HepG2 (cell line): ENCODE measurements at regions not wholly inside any gene's neighbourhood (a gene's known extent, or its start where the extent isn't known, plus 50 kb on each side); places are given as distances from the start of the nearest gene placed in this dataset.

Experiments
- ATAC-seq: fragments of 200-7000 bp; cut with Tn5 transposase; 3 replicates; pipeline ENCODE4 v1.9.1; 2020; ENCODE audit warnings: mild to moderate bottlenecking, moderate library complexity
- BruUV-seq: library from RNA; stranded (reverse); fragments of 400-500 nt; replicated peaks from 2 replicates; lab custom pipeline; 2021; lab: Mats Ljungman, UMichigan
- CTCF ChIA-PET: fragments of 300-600 bp; formaldehyde crosslinking; extraction: SDS; loops from one replicate; lab custom pipeline; 2021; ENCODE audit warnings: low total read pairs, inconsistent platforms, low intra/inter-chr PET ratio; lab: Yijun Ruan, JAX
- POLR2A ChIA-PET: fragments of 350-600 bp; sonication (Branson Sonifier 250); formaldehyde crosslinking; loops from one replicate; lab custom pipeline; 2020; ENCODE audit warnings: antibody characterized with exemption, inconsistent platforms; lab: Yijun Ruan, JAX
- DNase-seq: peaks from one replicate; pipeline ENCODE4 v3.0.0-alpha.2; 2015; ENCODE audit warnings: low spot score
- FAIRE-seq: peaks from 3 replicates; lab custom pipeline; 2011; peaks lifted over from hg19 to GRCh38; lab: Jason Lieb, UNC
- H2AFZ ChIP-seq: one replicate; pipeline ENCODE4 v1.6.1; 2011; ENCODE audit warnings: low read length, inconsistent platforms
- H3K27ac ChIP-seq: fragments of 300-600 bp; 3 replicates; pipeline ENCODE4 v1.8.0; 2011; ENCODE audit warnings: mixed run types, mild to moderate bottlenecking, mixed read lengths, low read length, inconsistent platforms; ENCODE audit not compliant: insufficient read depth; ENCODE audit errors: extremely low read length
- H3K27me3 ChIP-seq, 2 experiments: fragments of 200-600 bp in 1 of 2; 2 replicates in 1 of 2; 3 replicates in 1 of 2; pipeline versions ENCODE4 v1.6.0 to v1.8.0; 2011; ENCODE audit warnings: low read length in 2 of 2, mild to moderate bottlenecking in 2 of 2, moderate library complexity in 2 of 2, inconsistent platforms in 1 of 2; ENCODE audit not compliant: insufficient read depth in 2 of 2, control insufficient read depth in 1 of 2
- H3K36me3 ChIP-seq, 2 experiments: fragments of 200-600 bp in 1 of 2; replicated peaks in 1 of 2; 2 replicates in 1 of 2; 3 replicates in 1 of 2; pipeline versions ENCODE4 v1.5.1 to v1.8.0; 2011; ENCODE audit warnings: low read length in 2 of 2, inconsistent platforms in 1 of 2; ENCODE audit not compliant: insufficient read depth in 2 of 2, control insufficient read depth in 1 of 2
- H3K4me1 ChIP-seq: 2 replicates; pipeline ENCODE4 v1.5.1; 2012; ENCODE audit warnings: low read length, inconsistent platforms; ENCODE audit not compliant: insufficient read depth
- H3K4me2 ChIP-seq: 2 replicates; pipeline ENCODE4 v1.6.0; 2011; ENCODE audit warnings: low read depth, low read length, inconsistent platforms
- H3K4me3 ChIP-seq, 3 experiments: fragments of 200-600 bp in 1 of 3; sonication (generic), shearing (Covaris generic) in 1 of 3; replicated peaks in 1 of 3; 2 replicates each; pipeline ENCODE4 v1.5.1; 2011 to 2016; ENCODE audit warnings: low read length in 3 of 3, inconsistent platforms in 2 of 3, low read depth in 2 of 3, mild to moderate bottlenecking in 2 of 3, control low read depth in 1 of 3, mixed read lengths in 1 of 3; ENCODE audit not compliant: insufficient read depth in 1 of 3
- H3K79me2 ChIP-seq: one replicate; pipeline ENCODE4 v1.6.1; 2011; ENCODE audit warnings: low read length, inconsistent platforms; ENCODE audit not compliant: insufficient read depth
- H3K9ac ChIP-seq: 2 replicates; pipeline ENCODE4 v1.6.0; 2011; ENCODE audit warnings: mild to moderate bottlenecking, low read depth, low read length, inconsistent platforms; ENCODE audit not compliant: insufficient read depth
- H3K9me3 ChIP-seq: 2 replicates; pipeline ENCODE4 v1.5.1; 2012; ENCODE audit warnings: mild to moderate bottlenecking, low read length
- H4K20me1 ChIP-seq: 2 replicates; pipeline ENCODE4 v1.6.0; 2011; ENCODE audit warnings: inconsistent platforms, mild to moderate bottlenecking, low read length, moderate library complexity; ENCODE audit not compliant: insufficient read depth
- MATR3 ChIP-seq: sonication (generic); formaldehyde crosslinking; IDR thresholded peaks from 2 replicates; pipeline ENCODE4 v1.4.0; 2020; ENCODE audit warnings: missing genetic modification reagents
- MTA3 ChIP-seq: sonication (generic); formaldehyde crosslinking; IDR thresholded peaks from 2 replicates; pipeline ENCODE4 v1.4.0; 2020; ENCODE audit warnings: missing genetic modification reagents
- REL ChIP-seq: sonication (generic); formaldehyde crosslinking; conservative IDR thresholded peaks from 2 replicates; pipeline ENCODE4 v1.8.0; 2022; ENCODE audit warnings: mild to moderate bottlenecking, missing genetic modification reagents, moderate library complexity
- RFXANK ChIP-seq: IDR thresholded peaks from 2 replicates; pipeline ENCODE4 v1.6.1; 2016
- SNAI1 ChIP-seq: sonication (generic); formaldehyde crosslinking; IDR thresholded peaks from 2 replicates; pipeline ENCODE4 v1.5.0; 2020; ENCODE audit warnings: mild to moderate bottlenecking, missing genetic modification reagents, borderline replicate concordance
- ZFP82 ChIP-seq: sonication (generic); formaldehyde crosslinking; IDR thresholded peaks from 2 replicates; pipeline ENCODE4 v1.5.1; 2020; ENCODE audit warnings: mild to moderate bottlenecking, missing genetic modification reagents, borderline replicate concordance
- ZNF383 ChIP-seq: sonication (generic); formaldehyde crosslinking; IDR thresholded peaks from 2 replicates; pipeline ENCODE4 v1.4.0; 2020; ENCODE audit warnings: missing genetic modification reagents, mild to moderate bottlenecking, borderline replicate concordance
- ZNF558 ChIP-seq: sonication (generic); formaldehyde crosslinking; IDR thresholded peaks from 2 replicates; pipeline ENCODE4 v1.9.0; 2022; ENCODE audit warnings: mild to moderate bottlenecking, missing genetic modification reagents, borderline replicate concordance
- ZSCAN30 ChIP-seq: sonication (generic); formaldehyde crosslinking; IDR thresholded peaks from 2 replicates; pipeline ENCODE4 v1.5.0; 2020; ENCODE audit warnings: mild to moderate bottlenecking, missing genetic modification reagents
- WGBS: methylation state at CpG from one replicate; pipeline ENCODE4 v1.1.6; 2017; ENCODE audit warnings: low lambda C conversion rate; 5-methylcytosine and 5-hydroxymethylcytosine counted together
- in situ Hi-C: cut with HindIII; loops from 2 replicates; pipeline ENCODE4 v1.10.0; 2017; ENCODE audit warnings: low pct_unique_long_range_greater_than_20kb; ENCODE audit not compliant: extremely low pct_ligation_motif_present
- intact Hi-C: fragments of 100-400 bp; cut with micrococcal nuclease; formaldehyde crosslinking; loops from one replicate; pipeline ENCODE4 v1.10.0; 2022; ENCODE audit not compliant: unreplicated experiment
- TF ChIP-seq, protein P1 (sequence below): IDR thresholded peaks from 2 replicates; pipeline ENCODE4 v1.6.1; 2016; ENCODE audit warnings: low read depth
- TF ChIP-seq, protein P2 (sequence below): sonication (generic); formaldehyde crosslinking; IDR thresholded peaks from 2 replicates; pipeline ENCODE4 v1.4.0; 2020; ENCODE audit warnings: missing genetic modification reagents, mild to moderate bottlenecking, borderline replicate concordance
- TF ChIP-seq, protein P3 (sequence below): sonication (generic); formaldehyde crosslinking; IDR thresholded peaks from 2 replicates; pipeline ENCODE4 v1.4.0; 2020; ENCODE audit warnings: missing genetic modification reagents, borderline replicate concordance

DNA sequence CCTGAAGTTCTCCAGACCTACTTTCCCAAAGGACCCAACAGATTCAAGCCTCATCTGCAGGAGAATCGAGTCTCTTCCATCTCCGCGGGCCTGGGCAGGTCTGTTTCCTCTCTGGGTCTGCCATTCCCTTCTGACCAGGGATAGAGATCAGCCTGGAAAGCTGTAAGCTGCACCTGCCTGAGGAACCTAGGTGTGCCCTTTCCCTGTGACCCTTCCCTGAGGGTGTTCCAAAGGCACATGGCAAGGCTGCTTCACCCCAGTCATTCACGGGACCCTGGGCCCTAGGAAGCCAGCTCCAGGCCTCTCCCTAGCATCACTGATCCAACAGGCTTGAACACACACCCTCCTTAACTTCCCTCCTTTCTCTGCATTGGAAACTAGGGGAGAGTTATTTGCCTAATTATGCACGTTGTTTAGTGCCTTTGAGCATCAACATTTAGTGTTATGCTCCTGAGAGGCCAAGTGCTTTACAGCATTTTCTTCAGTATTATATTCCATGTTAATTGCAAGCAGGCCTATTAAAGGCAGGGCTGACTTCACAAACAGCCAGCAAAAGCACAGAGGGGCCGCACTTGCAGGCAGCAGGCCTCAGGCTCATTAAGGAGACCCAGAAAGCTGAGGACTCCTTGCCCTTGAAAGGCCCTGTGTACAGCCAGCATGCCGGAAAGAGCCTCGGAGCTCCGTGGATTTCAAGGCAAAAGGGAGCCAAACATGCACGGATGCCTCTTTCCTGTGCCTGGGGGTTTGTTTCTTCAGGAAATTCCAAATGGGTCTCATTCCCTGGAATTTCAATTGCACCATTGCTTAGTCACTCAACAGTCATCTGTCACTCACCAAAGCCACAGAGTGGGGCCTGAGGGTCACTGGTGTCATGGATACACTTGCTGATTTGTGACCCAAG lies 91.0 kb upstream of the FAM20C start:
- H2AFZ ChIP-seq = no peak overlapping the region
- POLR2A ChIA-PET = no interaction called here
- WGBS = 25% methylated on average over 6 of the region's 10 CpGs
- no TSS peak for BruUV-seq
- H3K4me2 ChIP-seq = no peak overlapping the region
- DNase-seq (no peak), ATAC-seq (no peak), FAIRE-seq (no peak)
- no peaks in the 10 kb centered on the region for H3K4me1 ChIP-seq
- no peaks in the 10 kb centered on the region for H3K36me3 ChIP-seq
- no peak overlapping the region for H3K9ac ChIP-seq
- no peaks in the 10 kb centered on the region for H4K20me1 ChIP-seq
- CTCF ChIA-PET = no interaction called here
- no peaks in the 10 kb centered on the region for H3K9me3 ChIP-seq
- H3K4me3 ChIP-seq = no peak overlapping the region
- no peaks in the 10 kb centered on the region for H3K79me2 ChIP-seq
- in situ Hi-C loops = no loop called here
- TF ChIP-seq ZFP82 (CRISPR knock-in tag) (no peak), SNAI1 (CRISPR knock-in tag) (no peak), MTA3 (CRISPR knock-in tag) (no peak), ZNF558 (CRISPR knock-in tag) (no peak), RFXANK (CRISPR knock-in tag) (no peak), ZSCAN30 (CRISPR knock-in tag) (no peak), ZNF383 (CRISPR knock-in tag) (no peak), MATR3 (CRISPR knock-in tag) (no peak), REL (CRISPR knock-in tag) (no peak)
- TF ChIP-seq, protein P1, sequence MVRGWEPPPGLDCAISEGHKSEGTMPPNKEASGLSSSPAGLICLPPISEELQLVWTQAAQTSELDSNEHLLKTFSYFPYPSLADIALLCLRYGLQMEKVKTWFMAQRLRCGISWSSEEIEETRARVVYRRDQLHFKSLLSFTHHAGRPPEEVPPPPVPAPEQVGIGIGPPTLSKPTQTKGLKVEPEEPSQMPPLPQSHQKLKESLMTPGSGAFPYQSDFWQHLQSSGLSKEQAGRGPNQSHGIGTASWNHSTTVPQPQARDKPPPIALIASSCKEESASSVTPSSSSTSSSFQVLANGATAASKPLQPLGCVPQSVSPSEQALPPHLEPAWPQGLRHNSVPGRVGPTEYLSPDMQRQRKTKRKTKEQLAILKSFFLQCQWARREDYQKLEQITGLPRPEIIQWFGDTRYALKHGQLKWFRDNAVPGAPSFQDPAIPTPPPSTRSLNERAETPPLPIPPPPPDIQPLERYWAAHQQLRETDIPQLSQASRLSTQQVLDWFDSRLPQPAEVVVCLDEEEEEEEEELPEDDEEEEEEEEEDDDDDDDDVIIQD (CRISPR knock-in tag) = no peak
- TF ChIP-seq, protein P2, sequence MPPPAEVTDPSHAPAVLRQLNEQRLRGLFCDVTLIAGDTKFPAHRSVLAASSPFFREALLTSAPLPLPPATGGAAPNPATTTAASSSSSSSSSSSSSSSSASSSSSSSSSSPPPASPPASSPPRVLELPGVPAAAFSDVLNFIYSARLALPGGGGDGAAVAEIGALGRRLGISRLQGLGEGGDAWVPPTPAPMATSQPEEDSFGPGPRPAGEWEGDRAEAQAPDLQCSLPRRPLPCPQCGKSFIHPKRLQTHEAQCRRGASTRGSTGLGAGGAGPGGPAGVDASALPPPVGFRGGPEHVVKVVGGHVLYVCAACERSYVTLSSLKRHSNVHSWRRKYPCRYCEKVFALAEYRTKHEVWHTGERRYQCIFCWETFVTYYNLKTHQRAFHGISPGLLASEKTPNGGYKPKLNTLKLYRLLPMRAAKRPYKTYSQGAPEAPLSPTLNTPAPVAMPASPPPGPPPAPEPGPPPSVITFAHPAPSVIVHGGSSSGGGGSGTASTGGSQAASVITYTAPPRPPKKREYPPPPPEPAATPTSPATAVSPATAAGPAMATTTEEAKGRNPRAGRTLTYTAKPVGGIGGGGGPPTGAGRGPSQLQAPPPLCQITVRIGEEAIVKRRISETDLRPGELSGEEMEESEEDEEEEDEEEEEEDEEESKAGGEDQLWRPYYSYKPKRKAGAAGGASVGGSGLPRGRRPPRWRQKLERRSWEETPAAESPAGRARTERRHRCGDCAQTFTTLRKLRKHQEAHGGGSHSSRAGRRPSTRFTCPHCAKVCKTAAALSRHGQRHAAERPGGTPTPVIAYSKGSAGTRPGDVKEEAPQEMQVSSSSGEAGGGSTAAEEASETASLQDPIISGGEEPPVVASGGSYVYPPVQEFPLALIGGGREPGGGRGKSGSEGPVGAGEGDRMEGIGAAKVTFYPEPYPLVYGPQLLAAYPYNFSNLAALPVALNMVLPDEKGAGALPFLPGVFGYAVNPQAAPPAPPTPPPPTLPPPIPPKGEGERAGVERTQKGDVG (CRISPR knock-in tag) = no peak
- TF ChIP-seq, protein P3, sequence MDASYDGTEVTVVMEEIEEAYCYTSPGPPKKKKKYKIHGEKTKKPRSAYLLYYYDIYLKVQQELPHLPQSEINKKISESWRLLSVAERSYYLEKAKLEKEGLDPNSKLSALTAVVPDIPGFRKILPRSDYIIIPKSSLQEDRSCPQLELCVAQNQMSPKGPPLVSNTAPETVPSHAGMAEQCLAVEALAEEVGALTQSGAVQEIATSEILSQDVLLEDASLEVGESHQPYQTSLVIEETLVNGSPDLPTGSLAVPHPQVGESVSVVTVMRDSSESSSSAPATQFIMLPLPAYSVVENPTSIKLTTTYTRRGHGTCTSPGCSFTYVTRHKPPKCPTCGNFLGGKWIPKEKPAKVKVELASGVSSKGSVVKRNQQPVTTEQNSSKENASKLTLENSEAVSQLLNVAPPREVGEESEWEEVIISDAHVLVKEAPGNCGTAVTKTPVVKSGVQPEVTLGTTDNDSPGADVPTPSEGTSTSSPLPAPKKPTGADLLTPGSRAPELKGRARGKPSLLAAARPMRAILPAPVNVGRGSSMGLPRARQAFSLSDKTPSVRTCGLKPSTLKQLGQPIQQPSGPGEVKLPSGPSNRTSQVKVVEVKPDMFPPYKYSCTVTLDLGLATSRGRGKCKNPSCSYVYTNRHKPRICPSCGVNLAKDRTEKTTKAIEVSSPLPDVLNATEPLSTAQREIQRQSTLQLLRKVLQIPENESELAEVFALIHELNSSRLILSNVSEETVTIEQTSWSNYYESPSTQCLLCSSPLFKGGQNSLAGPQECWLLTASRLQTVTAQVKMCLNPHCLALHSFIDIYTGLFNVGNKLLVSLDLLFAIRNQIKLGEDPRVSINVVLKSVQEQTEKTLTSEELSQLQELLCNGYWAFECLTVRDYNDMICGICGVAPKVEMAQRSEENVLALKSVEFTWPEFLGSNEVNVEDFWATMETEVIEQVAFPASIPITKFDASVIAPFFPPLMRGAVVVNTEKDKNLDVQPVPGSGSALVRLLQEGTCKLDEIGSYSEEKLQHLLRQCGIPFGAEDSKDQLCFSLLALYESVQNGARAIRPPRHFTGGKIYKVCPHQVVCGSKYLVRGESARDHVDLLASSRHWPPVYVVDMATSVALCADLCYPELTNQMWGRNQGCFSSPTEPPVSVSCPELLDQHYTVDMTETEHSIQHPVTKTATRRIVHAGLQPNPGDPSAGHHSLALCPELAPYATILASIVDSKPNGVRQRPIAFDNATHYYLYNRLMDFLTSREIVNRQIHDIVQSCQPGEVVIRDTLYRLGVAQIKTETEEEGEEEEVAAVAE (CRISPR knock-in tag) = no peak
- TF ChIP-seq, all 625 proteins: peak for 0
- H3K27me3 ChIP-seq = peaks cover 0 to 17% of the 10 kb centered on the region in 2 experiments; a peak in 3 of 5 replicates
- intact Hi-C loops = no loop called here
- H3K27ac ChIP-seq = no peak overlapping the region
